NCI-H2227 (cell line): ENCODE measurements at regions not wholly inside any gene's neighbourhood (a gene's known extent, or its start where the extent isn't known, plus 50 kb on each side); places are given as distances from the start of the nearest gene placed in this dataset.

Source experiments
- DNase-seq: peaks from one replicate; lab custom pipeline; 2025; ENCODE audit not compliant: unreplicated experiment; lab: John Stamatoyannopoulos, UW

DNA sequence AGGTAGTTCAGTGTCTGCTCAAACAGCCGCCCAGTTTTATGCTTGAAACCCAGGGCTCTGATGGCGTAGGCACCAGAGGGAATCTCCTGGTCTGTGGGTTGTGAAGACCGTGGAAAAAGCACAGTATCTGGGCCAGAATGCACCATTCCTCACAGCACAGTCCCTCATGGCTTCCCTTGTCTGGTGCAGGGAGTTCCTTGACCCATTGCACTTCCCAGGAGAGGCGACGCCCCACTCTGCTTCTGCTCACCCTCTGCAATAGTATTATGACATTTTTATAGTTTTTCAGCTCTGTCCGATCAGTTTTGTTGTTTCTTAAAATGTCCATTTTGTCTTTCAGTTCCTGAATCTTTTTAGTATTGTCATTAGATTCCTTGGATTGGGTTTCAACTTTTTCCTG is 343.5 kb downstream of the EDEM1 start:
- DNase-seq = no peak

DNA sequence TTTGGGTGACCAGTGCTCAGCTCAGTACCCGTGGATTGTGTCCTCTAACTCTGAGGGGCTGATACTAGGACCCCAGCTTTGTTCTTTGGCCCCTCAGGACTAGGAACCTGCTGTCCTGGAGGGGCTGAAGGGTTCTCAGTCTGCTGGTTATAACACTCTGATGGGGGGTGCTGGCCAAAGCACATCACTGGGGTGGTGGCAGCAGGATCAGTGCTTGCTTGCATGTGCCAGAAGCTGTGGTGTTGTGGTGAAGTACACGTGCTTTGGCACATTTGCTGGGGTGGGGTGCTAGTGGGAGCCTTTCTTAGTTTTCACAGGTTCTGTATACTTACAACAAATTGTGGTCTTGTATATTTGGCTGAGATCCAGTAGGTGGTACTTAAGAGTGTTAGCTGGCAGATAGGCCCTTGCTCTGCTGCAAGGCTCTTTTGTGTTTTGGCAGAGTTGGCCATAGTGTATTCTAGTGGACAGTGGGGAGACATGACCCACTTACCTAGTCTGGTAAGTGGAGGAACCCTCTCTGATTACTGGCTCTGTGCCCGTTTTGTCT is 344.3 kb downstream of the EDEM1 start:
- DNase-seq = no peak

DNA sequence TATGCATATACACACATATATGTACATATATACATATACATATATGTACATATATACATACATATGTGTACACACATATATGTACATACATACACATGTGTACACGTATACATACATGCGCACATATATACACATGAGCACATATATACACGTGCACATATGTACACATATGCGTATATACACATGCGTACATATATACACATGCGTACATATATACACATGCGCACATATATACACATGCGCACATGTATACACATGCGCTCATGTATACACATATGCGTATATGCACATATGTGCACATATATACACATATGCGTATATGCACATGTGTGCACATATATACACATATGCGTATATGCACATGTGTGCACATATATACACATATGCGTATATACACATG is 353.0 kb downstream of the EDEM1 start:
- DNase-seq = no peak

DNA sequence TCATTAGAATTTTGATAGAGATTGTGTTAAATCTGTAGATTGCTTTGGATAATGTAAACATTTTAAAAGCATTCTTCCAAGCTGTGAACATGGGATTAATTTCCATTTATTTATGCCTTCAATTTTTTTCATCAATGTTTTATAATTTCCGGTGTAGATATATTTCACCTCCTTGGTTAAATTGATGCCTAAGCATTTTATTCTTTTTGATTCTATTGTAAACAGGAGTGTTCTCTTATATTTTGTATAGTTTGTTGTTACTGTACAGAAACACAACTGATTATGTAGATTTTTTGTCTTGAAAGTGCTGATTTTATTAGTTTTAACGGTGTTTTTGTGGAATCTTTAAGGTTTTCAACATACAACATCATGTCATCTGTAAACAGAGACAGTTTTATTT is 355.0 kb downstream of the EDEM1 start:
- no peak for DNase-seq

DNA sequence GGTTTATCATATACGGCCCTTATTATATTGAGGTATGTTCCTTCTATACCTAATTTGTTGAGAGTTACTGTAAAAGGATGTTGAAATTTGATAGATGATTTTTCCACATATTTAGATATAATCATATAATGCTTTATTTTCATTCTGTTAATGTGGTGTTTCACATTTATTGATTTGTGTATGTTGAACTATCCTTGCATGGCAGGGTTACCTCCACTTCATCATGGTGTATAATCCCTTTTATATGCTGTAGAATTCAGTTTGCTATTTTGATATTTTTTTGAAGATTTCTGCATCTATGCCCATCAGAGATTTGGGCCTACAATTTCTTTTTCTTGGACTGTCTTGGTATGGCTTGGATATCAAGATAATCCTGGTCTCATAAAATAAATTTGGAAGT is 355.5 kb downstream of the EDEM1 start:
- DNase-seq = no peak

DNA sequence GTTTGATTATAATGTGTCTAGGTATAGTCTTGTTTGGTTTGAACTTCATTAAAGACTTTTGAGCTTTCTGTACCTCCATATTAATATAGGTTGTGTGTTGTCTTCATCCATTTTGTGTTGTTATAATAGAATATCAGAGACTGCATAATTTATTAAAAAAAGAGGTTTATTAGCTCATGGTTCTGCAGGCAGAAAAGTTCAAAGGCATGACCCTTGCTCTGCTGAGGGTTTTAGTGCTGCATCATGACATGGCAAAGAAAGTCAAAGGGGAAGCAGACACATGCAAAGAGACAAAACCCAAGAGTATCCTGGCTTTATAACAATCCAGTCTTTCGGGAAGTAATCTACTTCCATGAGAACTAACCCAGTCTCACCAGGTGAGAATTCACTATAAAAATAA is 358.2 kb downstream of the EDEM1 start:
- no peak for DNase-seq

DNA sequence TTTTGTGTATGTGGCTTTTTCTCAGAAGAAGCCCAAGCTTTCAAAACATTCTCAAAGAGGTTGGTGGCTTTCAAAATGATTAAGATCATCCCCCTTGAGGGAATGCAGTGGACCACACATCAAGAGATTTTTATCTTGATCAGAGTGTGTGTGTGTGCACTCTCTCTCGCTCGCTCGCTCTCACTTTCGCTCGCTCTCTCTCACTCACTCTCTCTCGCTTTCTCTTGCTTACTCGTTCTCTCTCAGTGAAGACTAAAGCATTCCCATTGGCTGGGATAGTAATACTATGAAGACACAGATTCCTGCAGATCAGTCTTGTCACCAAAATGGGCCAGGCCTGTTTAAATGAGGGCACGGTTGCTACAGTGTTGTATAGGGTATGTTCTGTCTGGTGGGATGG is 365.7 kb downstream of the EDEM1 start:
- no peak for DNase-seq

DNA sequence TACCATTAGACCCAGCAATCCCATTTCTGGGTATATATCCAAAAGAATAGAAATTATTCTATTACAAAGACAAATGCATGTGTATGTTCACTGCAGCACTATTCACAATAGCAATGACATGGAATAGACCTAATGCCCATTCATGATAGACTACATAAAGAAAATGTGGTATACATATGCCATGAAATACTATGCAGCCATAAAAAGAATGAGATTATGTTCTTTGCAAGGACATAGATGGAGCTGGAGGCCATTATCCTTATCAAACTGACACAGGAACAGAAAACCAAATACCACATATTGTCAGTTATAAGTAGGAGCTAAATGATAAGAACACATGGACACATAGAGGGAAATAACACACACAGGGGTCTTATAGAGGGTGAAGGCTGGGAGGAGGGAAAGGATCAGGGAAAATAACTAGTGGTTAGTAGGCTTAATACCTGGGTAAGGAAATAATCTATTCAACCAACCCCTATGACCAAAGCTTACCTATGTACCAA is 366.8 kb downstream of the EDEM1 start:
- no peak for DNase-seq

DNA sequence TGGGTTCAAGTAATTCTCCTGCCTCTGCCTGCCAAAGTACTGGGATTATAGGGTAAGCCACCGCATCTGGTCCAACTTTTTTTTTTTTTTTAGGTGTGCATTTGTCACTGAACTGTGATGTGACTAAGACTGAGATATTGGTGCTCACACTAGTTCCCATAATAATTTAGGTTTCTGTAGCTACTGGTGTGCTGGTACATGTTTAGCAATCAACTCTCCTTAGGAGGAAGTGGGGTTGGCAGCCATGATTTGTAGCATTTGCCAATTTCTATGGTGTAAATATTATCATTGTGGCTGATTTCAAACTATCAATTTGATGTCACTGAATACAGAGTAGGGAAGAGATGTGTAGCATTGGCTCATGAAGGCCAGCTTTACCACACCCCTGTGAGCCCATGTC is 372.7 kb downstream of the EDEM1 start:
- no peak for DNase-seq

DNA sequence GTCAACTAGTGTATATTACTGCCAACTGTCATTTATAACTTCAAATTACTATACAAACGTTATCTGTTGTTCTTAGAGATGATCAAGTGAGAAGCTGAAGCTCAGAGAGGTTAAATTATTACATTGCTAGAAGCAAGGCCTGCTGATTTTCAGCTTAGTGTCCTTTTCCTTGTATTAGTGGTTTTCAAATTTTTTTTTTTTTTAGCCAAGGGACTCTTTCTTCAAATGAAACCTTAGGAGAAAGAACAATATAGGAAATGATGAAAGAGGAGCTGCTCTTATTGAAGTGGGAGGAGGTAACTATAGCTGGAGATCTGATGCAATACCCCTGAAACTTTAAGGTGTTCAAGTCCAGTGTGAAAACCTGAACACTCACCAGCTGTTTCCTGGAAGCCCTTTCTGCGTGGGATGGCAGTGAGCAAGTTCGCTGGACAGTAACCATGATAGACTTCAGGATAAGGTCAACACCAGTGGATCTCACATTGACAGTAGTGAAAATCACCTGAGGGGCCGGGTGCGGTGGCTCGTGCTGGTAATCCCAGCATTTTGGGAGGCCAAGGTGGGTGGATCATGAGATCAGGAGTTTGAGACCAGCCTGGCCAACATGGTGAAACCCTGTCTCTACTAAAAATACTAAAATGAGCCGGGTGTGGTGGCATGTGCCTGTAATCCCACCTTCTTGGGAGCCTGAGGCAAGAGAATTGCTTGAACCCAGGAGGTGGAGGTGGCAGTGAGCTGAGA is 376.2 kb downstream of the EDEM1 start:
- DNase-seq = no peak

DNA sequence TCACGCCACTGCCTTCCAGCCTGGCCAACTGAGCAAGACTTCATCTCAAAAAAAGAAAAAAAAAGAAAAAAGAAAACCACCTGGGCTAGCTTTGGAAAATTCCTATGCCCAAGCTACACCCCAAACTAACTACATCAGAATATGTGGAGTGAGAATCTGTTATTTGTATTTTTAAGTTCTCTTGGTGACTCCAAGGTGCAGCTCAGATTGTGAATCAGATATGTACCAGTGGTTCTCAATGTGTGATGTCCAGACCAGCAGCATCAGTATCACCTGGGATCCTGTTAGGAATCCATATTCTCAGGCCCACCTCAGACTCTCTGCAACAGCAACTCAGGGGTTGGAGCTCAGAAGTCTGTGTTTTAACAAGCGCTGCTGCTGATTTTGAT is 376.8 kb downstream of the EDEM1 start:
- DNase-seq = no peak

DNA sequence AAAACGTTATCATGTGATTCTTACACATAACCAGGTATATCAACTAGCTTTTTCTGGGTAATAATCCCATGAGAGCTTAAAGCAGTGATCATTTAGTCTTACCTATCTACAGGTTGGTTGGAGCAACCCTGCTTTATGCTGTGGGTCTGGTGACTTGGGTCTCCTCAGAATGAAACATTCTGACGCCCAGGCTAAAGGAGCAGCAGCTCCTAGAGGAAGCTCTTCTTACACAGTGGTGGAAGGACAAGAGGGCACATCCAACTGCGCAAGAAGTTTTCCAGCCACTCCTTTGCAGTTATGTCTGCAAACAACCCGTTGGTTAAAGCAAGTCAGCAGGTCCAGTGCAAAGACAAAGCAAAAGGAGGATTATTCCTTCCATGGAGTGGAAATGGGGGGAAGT is 377.5 kb downstream of the EDEM1 start:
- no peak for DNase-seq

DNA sequence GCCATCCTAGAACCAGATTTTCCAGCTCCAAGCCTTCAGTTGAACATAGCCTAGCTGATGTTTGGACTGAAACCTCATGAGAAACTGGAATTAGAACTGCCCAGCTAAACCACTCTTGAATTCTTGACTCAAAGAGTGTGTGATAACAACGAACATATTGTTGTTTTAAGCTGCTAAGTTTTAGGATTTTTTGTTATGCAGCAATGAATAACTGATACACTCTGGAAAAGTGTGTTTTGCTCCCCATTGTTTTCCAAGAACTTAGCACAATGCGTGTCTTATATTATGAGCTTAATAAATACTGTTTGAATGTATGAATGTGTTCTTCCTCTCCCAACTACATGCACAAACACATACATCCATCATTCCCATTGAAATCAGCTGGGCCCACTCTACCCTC is 379.6 kb downstream of the EDEM1 start:
- DNase-seq = no peak

DNA sequence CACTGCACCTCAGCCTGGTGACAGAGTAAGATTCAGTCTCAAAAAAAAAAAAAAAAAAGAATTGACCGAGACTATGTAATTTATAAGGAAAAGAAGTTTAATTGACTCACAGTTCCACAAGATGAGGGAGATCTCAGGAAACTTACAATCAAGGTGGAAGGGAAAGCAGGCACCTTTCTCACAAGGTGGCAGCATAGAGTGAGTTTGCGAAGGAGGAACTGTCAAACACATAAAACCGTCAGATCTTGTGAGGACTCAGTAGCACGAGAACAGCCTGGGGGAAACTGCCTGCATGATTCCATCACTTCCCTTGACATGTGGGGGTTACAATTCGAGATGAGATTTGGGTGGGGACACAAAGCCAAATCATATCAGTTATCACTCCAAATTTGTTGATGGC is 380.9 kb downstream of the EDEM1 start:
- no peak for DNase-seq

DNA sequence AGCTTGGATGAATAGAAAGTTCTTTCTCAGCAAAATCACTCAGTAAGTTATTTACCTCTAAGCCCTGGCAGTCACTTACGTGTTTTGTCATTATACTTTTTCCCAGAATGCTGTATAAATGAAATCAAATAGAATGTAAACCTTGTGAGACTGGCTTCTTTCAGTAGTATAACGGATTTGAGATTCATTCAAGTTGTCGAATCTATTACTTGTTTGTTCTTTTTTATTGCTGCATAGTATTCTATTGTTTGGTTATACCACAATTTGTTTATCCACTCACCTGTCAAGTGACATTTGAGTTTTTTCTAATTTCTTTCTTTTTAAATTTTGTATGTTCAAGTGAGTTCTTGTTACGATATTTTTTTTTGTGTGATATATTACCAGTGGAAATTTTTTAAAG is 381.6 kb downstream of the EDEM1 start:
- DNase-seq = no peak

DNA sequence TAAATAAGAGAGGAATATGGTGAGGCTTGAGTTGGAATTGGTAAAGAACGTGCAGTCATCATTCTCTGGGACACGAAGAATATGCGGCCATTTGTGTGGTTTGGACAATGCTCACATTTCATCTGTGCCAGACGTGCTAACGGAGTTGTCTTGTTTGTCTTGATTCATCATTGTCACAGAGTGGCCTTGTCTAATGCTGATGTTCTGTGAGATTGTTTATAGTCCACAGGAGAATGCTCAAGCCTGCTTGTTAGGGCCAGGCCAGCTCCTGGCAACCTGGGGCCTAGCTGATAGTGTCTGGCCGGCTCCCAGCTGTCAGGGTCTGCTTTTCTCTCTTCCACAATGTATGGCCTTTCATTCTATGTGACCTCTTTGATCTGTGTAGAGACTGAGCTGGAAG is 384.7 kb downstream of the EDEM1 start:
- DNase-seq = no peak

DNA sequence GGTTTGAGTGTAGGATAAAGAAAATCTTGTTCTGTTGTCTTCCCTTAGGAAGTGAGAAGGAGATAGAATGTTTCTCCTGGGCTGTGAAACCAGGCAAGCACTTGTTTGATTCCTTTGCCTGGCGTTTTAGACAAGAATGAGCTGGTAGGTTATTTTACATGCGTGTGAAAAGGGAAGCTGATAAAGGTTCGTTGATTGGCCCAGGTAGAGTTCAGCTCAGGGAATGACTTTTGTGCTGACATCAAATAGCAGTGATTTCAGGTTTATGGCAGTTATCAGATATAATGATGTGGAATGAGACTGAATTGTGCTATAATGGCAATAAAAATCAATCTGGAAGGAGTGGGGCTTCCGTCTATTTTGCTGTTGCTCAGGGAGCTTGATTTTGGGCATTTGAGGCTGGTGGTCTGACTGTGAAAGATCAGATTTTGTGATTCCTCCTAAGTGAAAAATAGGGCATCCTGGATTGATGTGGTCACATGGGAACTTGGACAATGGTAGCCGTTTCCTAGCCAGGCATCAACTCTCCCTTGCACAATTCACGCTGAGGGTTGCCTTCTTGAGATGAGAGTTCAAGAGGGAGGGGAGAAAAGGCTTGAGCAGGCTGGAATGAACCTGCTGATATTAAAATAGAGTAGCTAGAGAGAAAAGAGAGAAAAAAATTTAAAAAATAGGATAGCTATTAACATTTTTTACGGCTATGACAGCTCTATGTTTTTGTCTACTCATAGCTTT is 388.9 kb downstream of the EDEM1 start:
- DNase-seq = no peak

DNA sequence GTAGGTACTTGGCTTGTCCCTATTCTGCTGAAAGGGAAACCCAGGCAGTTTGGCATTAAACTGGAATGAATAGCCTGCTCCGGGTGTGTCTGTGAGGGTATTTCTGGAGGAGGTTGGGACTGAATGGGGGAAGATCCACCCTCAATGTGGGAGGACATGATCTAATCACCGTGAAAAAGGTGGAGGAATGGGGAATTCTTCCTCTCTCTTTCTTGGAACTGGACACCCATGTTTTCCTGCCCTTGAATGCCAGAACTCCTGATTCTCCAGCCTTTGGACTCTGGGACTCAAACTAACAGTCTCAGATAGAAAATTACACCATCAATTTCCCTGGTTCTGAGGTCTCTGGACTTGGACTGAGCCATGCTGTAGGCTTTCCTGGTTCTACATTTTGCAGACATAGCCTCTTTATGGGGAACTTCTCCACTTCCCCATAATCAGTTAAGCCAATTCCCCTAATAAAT is 391.7 kb downstream of the EDEM1 start:
- no peak for DNase-seq

DNA sequence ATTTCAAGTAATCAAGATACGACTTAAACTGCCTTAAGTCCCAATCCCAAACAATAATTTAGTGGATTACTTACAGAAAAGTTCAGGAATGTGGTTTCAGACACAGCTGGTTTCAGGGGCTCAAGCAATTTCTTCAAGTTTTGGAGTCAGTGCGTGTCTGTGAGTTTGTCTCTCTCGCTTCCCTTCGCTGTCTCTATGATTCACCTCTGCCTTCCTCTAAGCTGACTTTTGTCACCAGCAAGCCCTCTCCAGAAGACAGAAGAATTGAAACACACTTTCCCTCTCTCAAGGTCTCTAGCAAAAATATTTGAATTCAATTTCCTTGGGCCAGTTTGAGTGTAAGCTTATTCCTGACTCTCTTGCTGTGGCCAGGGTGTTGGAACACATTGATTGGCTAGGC is 392.4 kb downstream of the EDEM1 start:
- no peak for DNase-seq

DNA sequence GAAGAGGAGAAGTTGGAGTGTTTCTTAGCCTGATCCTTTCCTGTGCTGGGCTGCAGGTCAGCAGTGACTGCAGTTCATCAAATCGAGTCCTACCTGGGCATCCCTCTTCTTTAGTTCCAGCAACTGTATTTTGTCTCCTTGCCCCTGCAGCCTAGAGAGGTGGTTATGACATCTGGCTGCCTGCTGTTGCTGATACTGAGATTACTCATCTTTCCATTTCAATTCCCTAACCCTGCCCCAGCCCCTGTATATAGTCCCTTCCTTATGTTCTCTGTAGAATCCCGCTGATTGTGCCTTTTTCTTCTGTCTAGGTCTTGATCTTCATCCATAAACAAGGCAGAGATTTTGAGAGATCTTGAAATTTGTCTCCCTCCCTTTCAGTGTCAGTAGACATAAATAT is 393.3 kb downstream of the EDEM1 start:
- no peak for DNase-seq

DNA sequence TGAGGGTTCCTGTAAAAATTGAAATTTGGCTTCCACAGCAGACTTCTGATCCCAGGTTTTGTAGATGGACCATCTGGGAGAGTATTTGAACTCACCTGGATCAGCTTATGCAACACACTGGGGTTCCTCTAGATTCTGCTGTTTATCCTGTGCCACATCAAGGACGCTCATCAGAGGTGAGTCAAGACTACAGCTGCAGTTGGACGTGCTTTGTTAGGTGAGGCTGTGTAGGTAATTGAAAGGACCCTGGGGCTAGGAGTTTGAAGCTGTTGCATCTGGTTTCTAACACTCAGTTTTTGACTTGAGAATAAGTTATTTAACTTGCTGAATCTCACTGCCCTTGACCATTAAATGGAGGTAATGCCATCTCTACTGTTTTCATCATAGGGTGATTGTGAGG is 394.2 kb downstream of the EDEM1 start:
- DNase-seq = no peak

DNA sequence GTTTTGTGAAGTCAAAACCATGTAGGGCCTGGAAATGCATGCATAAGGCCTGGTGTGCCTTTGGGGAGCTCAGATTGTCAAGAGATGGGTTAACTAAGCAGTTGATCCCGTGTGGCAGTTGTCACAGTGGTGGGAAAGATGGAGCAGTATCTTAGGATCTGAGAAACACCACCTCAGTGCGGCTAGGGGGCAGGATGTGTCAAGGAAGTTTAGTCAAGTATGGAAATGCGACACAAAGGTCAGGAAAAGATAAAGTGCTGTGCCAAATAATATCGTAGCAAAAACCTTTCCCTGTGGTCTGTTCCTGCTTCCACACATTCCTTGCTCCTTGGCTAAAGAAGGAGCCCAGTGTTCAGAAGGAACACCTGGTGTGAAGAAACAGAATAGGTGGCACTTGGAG is 396.4 kb downstream of the EDEM1 start:
- DNase-seq = no peak
